Aorta (tissue), 5 donors: ENCODE measurements at regions not wholly inside any gene's neighbourhood (a gene's known extent, or its start where the extent isn't known, plus 50 kb on each side); places are given as distances from the start of the nearest gene placed in this dataset.

Experiments
- ATAC-seq: fragments of 200-7000 bp; cut with Tn5 transposase; one replicate; pipeline ENCODE4 v1.9.1; 2022; ENCODE audit warnings: moderate library complexity; ENCODE audit not compliant: low FRiP score
- DNase-seq, 2 donors: peaks; one replicate each; pipeline ENCODE4 v3.0.0-alpha.2; 2020
- H3K27ac ChIP-seq, 2 donors: one replicate each; pipeline ENCODE4 v1.5.1; 2013; ENCODE audit warnings: low read length in 2 of 2, mild to moderate bottlenecking in 2 of 2, moderate library complexity in 2 of 2, control low read depth in 1 of 2, inconsistent platforms in 1 of 2, low read depth in 1 of 2
- H3K27me3 ChIP-seq, 2 donors: one replicate each; pipeline ENCODE4 v1.6.1; 2013; ENCODE audit warnings: control low read depth in 1 of 2, low read length in 1 of 2, mild to moderate bottlenecking in 1 of 2, moderate library complexity in 1 of 2; ENCODE audit not compliant: insufficient read depth in 2 of 2, control insufficient read depth in 1 of 2
- H3K36me3 ChIP-seq, 2 donors: one replicate each; pipeline ENCODE4 v1.6.1; 2013; ENCODE audit warnings: control low read depth in 1 of 2, low read length in 1 of 2, mild to moderate bottlenecking in 1 of 2; ENCODE audit not compliant: insufficient read depth in 2 of 2, control insufficient read depth in 1 of 2
- H3K4me1 ChIP-seq, 2 donors: one replicate each; pipeline ENCODE4 v1.6.1; 2013; ENCODE audit warnings: low read length in 2 of 2, control low read depth in 1 of 2, mild to moderate bottlenecking in 1 of 2, moderate library complexity in 1 of 2; ENCODE audit not compliant: insufficient read depth in 2 of 2, control insufficient read depth in 1 of 2
- H3K4me3 ChIP-seq, 2 donors: one replicate each; pipeline ENCODE4 v1.5.1; 2013; ENCODE audit warnings: low read length in 2 of 2, control low read depth in 1 of 2, mild to moderate bottlenecking in 1 of 2
- H3K9me3 ChIP-seq: one replicate; pipeline ENCODE4 v1.6.1; 2013; ENCODE audit warnings: mild to moderate bottlenecking, low read length; ENCODE audit not compliant: control insufficient read depth
- WGBS, 2 donors: extraction: QIAGEN DNeasy Blood & Tissue Kit; methylation state at CpG; one replicate each; pipeline ENCODE4 v1.1.7; 2013; 5-methylcytosine and 5-hydroxymethylcytosine counted together
- intact Hi-C, 2 donors: fragments of 100-400 bp; cut with DNase I; formaldehyde crosslinking; loops; one replicate each; pipeline versions ENCODE4 v1.14.2 to v1.15.0; 2022
- donor health status: healthy with polysubstance abuse.
- donor health status: Bipolar disorder and iron deficiency.
- donor health status: DM: no; HTN: no; CAD: no.
- donor health status: DM: no; HTN: no; CAD: no.
- donor health status: DM: yes; HTN: yes; CAD: no.

DNA sequence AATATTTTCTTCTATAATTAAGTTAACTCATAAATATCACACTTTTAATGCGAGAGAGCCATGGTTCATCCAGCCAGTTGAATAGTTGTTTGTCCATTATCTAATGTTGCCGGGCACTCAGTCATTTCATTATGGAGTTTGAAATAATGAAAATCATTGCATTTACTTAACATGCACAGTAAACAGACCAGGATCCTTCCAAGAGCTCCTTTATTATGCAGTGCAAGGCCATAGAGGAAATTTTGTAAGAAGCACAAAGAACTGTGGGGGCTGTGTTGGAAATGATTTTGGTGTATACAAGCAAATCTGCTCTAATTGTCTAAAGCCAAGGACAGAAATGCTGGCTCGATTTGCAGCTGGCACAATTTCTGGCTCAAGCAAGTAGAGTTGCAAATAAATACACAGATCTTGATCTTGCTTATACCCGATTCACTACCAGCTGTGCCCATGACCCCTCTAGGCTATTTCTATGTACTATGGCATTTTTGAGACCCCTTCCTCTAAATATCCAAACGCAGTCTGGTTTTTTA lies 400.3 kb upstream of the HNRNPA3 start:
- Histone ChIP-seq H3K27ac (no peak overlapping the region), H3K27me3 (no peaks in the 10 kb centered on the region), H3K9me3 (no peaks in the 10 kb centered on the region), H3K36me3 (no peaks in the 10 kb centered on the region), H3K4me3 (no peak overlapping the region), H3K4me1 (peaks cover 0 to 6% of the 10 kb centered on the region in 2 donors)
- 46 to 47% methylated on average over 5 of the region's 5 CpGs for WGBS, 2 donors
- no peak for ATAC-seq
- no peak for DNase-seq
- intact Hi-C loops: loop anchor here (5.0 kb wide), 2 partner anchors 145 to 685 kb away; partner anchors contain the start of gene HOXD8 (in 2 of the 2)

DNA sequence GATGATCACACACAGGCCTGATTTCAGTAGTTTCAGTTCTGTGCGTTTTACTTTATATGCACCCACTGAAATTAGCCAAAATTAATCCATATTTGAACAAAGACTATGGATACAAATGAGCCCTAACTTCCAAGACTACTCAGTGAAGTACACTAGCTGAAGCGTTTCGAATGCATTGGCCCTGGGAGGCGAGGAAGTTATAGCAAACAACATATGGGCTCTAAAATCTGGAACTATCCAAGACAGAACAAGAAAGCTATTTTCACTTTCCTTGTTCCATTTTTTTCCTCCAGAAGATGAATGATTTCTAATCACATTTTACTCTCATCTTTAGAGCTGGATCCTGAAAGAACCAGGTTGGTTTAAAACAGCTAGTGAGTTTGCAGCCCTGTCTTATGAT lies 399.4 kb upstream of the HNRNPA3 start:
- Histone ChIP-seq H3K27me3 (no peaks in the 10 kb centered on the region), H3K4me3 (no peak overlapping the region), H3K27ac (no peak overlapping the region), H3K36me3 (no peaks in the 10 kb centered on the region), H3K4me1 (peaks cover 0 to 6% of the 10 kb centered on the region in 2 donors), H3K9me3 (no peaks in the 10 kb centered on the region)
- intact Hi-C loops: loop anchor here (5.0 kb wide), 2 partner anchors 146 to 686 kb away; partner anchors contain the start of gene HOXD8 (in 2 of the 2)
- WGBS, 2 donors: 95% methylated on average over 4 of the region's 4 CpGs
- ATAC-seq: no peak
- DNase-seq: no peak

DNA sequence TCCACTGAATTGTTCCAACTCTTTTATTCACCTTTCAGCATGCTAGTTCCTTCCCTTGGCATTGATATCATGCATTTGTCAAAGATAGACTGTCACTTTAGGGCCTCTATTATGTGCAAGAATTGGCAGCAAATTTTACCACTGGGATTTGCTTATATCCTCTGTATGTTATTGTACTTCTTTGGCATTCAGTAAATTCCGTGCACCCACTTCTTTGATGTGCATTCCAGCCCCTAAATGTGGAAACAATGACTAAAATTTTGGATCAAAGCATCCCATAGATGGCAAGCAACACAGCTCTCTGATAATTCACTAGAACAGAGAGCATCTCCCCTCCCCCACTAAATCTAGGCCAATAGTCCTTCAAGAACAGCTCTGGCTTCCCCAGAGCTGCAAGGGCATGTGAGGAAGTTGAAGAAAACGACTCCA lies 399.0 kb upstream of the HNRNPA3 start:
- Histone ChIP-seq H3K4me1 (peaks cover 0 to 6% of the 10 kb centered on the region in 2 donors), H3K27ac (no peak overlapping the region), H3K4me3 (no peak overlapping the region), H3K36me3 (no peaks in the 10 kb centered on the region), H3K9me3 (no peaks in the 10 kb centered on the region), H3K27me3 (no peaks in the 10 kb centered on the region)
- intact Hi-C loops: loop anchor here (2.0 to 5.0 kb wide), 3 partner anchors 146 to 686 kb away; partner anchors contain the start of gene HOXD8 (in 2 of the 2)
- peak; percentile 34 for ATAC-seq
- 3 to 11% methylated on average over 2 of the region's 2 CpGs for WGBS, 2 donors
- DNase-seq: no peak

DNA sequence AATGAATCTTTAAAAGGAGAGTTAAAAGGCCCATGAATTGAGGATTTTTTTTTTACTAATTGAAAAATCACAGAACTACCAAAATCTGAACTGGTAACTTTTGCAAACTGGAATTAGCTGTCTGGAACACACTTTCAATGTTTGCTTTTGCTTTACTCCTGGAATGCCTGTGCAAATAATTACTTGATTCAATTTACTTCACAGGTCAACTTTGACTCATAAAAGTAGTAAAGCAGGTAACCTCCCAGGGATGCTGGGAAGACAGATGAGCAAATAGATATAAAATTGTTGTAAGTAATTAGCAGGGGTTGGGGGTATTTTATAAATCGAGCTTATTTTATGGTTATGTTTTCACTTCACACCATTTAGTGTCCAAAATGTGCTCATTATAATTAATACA lies 398.3 kb upstream of the HNRNPA3 start:
- Histone ChIP-seq H3K9me3 (no peaks in the 10 kb centered on the region), H3K4me3 (no peak overlapping the region), H3K27ac (no peak overlapping the region), H3K27me3 (no peaks in the 10 kb centered on the region), H3K36me3 (no peaks in the 10 kb centered on the region), H3K4me1 (peaks cover 0 to 6% of the 10 kb centered on the region in 2 donors)
- DNase-seq (no peak), ATAC-seq (no peak)
- intact Hi-C loops: loop anchor here (2.0 to 5.0 kb wide), 3 partner anchors 147 to 687 kb away; partner anchors contain the start of gene HOXD8 (in 2 of the 2)
- 17 to 21% methylated on average over 1 of the region's 1 CpG for WGBS, 2 donors

DNA sequence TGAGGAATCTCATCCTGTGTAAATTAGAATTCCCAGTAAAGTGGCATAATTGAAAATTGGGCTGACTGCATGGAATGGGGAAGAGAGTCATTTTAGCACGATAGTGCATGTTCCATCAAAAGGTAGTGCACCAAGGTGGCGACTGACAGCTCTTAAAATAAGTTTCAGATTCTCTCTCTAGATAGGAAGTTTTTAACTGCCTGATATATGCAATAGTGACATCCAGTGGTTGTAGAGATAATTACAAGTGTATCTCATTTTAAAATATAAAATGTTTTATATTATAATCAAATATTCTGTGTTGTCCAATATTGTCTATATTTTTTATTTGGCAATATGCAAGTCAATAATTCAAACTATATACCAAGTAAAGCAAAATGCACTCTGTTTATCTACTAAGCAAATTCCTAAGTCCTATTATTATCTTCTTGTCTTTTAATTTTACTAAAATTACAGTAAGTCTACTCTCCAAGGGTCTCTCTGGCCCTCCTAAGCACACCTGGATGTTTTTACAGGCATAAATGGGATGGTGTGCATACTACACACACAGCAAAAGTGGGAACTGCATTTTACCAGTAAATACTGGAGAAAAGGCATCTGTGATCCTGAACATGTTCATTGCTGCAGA lies 397.7 kb upstream of the HNRNPA3 start:
- intact Hi-C loops: loop anchor here (2.0 to 5.0 kb wide), 3 partner anchors 148 to 688 kb away; partner anchors contain the start of gene HOXD8 (in 2 of the 2)
- no peak for DNase-seq
- peaks cover 0 to 6% of the 10 kb centered on the region in 2 donors for H3K4me1 ChIP-seq
- no peak overlapping the region for H3K27ac ChIP-seq
- 0 to 1% methylated on average over 2 of the region's 2 CpGs for WGBS, 2 donors
- H3K4me3 ChIP-seq: no peak overlapping the region
- H3K9me3 ChIP-seq: no peaks in the 10 kb centered on the region
- no peaks in the 10 kb centered on the region for H3K27me3 ChIP-seq
- H3K36me3 ChIP-seq: no peaks in the 10 kb centered on the region
- peak; percentile 69 for ATAC-seq

DNA sequence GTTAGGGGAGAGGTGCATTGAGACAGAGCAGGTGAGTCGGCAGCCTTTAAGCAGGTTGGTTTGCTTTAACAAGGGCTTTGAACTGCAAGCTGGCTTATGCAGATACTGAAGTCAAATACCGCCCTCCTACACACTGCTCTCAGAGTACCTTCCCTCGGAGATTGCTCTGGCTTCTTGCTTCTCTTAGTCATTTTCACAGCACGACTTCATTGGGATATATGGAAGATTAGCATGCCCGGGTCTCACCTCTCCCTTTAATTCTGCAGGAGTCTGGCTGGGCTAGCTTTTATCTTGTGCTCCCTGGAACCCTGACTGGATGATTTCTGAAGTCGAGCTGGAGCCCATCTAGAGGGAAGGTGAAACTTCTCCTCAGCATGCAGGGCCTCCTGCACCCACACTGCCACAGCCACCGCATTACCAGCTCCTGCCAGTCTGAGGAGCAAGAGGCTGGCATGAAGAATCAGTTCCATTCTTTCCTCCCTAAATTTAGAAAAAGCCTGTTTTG lies 395.5 kb upstream of the HNRNPA3 start:
- intact Hi-C loops: no loop called here
- ATAC-seq: no peak
- no peaks in the 10 kb centered on the region for H3K27me3 ChIP-seq
- no peak overlapping the region for H3K27ac ChIP-seq
- H3K4me3 ChIP-seq: no peak overlapping the region
- H3K9me3 ChIP-seq: no peaks in the 10 kb centered on the region
- 70 to 71% methylated on average over 7 of the region's 7 CpGs for WGBS, 2 donors
- no peak for DNase-seq
- H3K4me1 ChIP-seq: peaks cover 0 to 6% of the 10 kb centered on the region in 2 donors
- H3K36me3 ChIP-seq: no peaks in the 10 kb centered on the region

DNA sequence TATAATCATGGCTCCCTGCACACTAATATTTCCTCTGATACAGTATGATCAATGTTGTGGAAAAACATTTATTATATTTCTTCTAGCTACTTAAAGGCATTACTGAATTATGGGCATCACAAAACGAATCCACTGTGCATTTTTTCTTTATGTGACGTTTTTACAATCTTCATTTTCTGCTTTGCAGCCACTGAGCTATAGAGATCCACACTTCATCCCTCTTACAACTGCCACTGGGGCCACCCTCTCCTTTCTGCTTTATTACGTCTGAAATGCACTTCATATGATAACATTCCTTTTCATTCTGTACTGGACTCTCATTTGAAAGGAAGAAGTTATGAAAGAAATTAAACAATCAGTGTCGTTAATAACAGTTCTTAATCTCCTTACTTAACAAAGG lies 394.5 kb upstream of the HNRNPA3 start:
- intact Hi-C loops: no loop called here
- no peaks in the 10 kb centered on the region for H3K36me3 ChIP-seq
- peaks cover 0 to 1% of the 10 kb centered on the region in 2 donors for H3K27me3 ChIP-seq
- peaks cover 0 to 6% of the 10 kb centered on the region in 2 donors for H3K4me1 ChIP-seq
- WGBS, 2 donors: 67 to 89% methylated on average over 4 of the region's 4 CpGs
- H3K4me3 ChIP-seq: no peak overlapping the region
- H3K27ac ChIP-seq: no peak overlapping the region
- H3K9me3 ChIP-seq: no peaks in the 10 kb centered on the region
- no peak for DNase-seq
- ATAC-seq: no peak

DNA sequence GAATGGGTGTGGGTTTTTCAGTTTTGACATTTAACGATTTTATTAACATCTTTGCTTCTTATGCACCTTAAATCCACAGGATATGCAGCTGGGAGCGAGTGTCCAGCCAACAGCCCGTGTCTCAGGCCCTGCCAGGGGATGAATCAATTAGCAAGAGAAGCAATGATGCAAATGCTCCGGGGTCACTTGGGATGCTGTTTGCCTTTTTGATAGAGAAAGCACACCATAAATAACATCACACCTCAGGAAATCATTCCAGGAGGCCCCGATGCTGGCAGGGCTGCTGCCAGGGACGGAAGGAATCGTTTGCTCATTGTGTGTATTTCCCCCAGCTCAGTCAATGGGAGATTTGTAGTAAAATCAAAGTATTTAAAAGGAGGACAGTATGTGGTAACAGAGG lies 394.0 kb upstream of the HNRNPA3 start:
- peaks cover 0 to 3% of the 10 kb centered on the region in 2 donors for H3K27me3 ChIP-seq
- no peak overlapping the region for H3K27ac ChIP-seq
- ATAC-seq: no peak
- whole genome bisulfite sequencing, 2 donors: 68 to 69% methylated on average over 7 of the region's 7 CpGs
- H3K36me3 ChIP-seq: no peaks in the 10 kb centered on the region
- H3K4me1 ChIP-seq: peaks cover 0 to 4% of the 10 kb centered on the region in 2 donors
- H3K9me3 ChIP-seq: peaks cover 3% of the 10 kb centered on the region
- H3K4me3 ChIP-seq: no peak overlapping the region
- intact Hi-C loops: no loop called here
- DNase-seq: no peak

DNA sequence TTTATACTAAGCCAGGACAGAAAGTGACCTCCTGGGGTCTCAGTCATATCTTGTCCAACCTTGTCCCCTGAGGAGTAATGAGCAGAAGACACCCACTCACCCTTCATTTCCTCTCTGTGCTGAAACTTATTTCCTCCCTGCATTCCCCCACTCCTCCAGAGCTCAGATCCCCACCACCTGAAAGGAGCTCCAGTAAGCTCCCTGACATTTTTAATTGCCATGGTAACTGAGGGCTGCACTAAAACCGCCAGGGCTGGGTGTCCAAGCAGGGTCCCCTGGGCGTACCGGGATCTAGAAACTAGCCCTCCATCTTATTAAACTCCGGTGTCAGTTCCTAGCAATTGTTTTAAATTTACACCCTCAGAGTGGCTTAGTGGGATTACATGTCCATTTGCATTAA lies 393.3 kb upstream of the HNRNPA3 start:
- Histone ChIP-seq H3K27ac (no peak overlapping the region), H3K9me3 (peaks cover 3% of the 10 kb centered on the region), H3K4me3 (no peak overlapping the region), H3K27me3 (peaks cover 0 to 3% of the 10 kb centered on the region in 2 donors), H3K36me3 (no peaks in the 10 kb centered on the region), H3K4me1 (no peaks in the 10 kb centered on the region)
- ATAC-seq: no peak
- WGBS, 2 donors: 83 to 88% methylated on average over 4 of the region's 4 CpGs
- DNase-seq: no peak
- intact Hi-C loops: no loop called here
